Parathyroid adenoma (tissue), 2 donors: ENCODE measurements at regions not wholly inside any gene's neighbourhood (a gene's known extent, or its start where the extent isn't known, plus 50 kb on each side); places are given as distances from the start of the nearest gene placed in this dataset.

ENCODE experiments used
- H2AFZ ChIP-seq: fragments of 300-600 bp; sonication (generic); one replicate; pipeline ENCODE4 v1.7.0; 2017; ENCODE audit warnings: antibody characterized with exemption, mild to moderate bottlenecking
- H3K27ac ChIP-seq: fragments of 300-600 bp; sonication (generic); one replicate; pipeline ENCODE4 v1.7.0; 2017
- H3K27me3 ChIP-seq: fragments of 300-600 bp; sonication (generic); one replicate; pipeline ENCODE4 v1.7.0; 2017; ENCODE audit warnings: low read length; ENCODE audit not compliant: control insufficient read depth, insufficient read depth
- H3K36me3 ChIP-seq: fragments of 300-600 bp; sonication (generic); one replicate; pipeline ENCODE4 v1.7.0; 2017; ENCODE audit warnings: low read length; ENCODE audit not compliant: control insufficient read depth, insufficient read depth
- H3K4me1 ChIP-seq: fragments of 300-600 bp; sonication (generic); one replicate; pipeline ENCODE4 v1.7.0; 2017; ENCODE audit warnings: control low read depth
- H3K4me2 ChIP-seq: fragments of 300-600 bp; sonication (generic); one replicate; pipeline ENCODE4 v1.7.0; 2017; ENCODE audit warnings: low read length
- H3K4me3 ChIP-seq: fragments of 300-600 bp; sonication (generic); one replicate; pipeline ENCODE4 v1.7.0; 2017; ENCODE audit warnings: low read depth, low read length
- H3K79me2 ChIP-seq: fragments of 300-600 bp; sonication (generic); one replicate; pipeline ENCODE4 v1.7.0; 2017; ENCODE audit warnings: control low read depth
- H3K9ac ChIP-seq: fragments of 300-600 bp; sonication (generic); one replicate; pipeline ENCODE4 v1.7.0; 2017; ENCODE audit warnings: mild to moderate bottlenecking
- H3K9me3 ChIP-seq: fragments of 300-600 bp; sonication (generic); one replicate; pipeline ENCODE4 v1.7.0; 2017; ENCODE audit warnings: low read length; ENCODE audit not compliant: control insufficient read depth
- CTCF ChIP-seq: fragments of 300-600 bp; sonication (generic); IDR thresholded peaks from one replicate; pipeline ENCODE4 v1.7.0; 2017; ENCODE audit warnings: antibody characterized with exemption, mild to moderate bottlenecking
- donor health status: primary hyperparathyroidism.

GRCh38 chr7:152528612-152529011 is 92.8 kb upstream of the KMT2C start:
- Histone ChIP-seq H3K79me2 (no peaks in the 10 kb centered on the region), H3K9me3 (no peaks in the 10 kb centered on the region), H3K4me1 (no peaks in the 10 kb centered on the region), H3K9ac (no peak overlapping the region), H3K4me3 (no peak overlapping the region), H3K27me3 (no peaks in the 10 kb centered on the region), H3K27ac (no peak overlapping the region), H3K4me2 (no peak overlapping the region), H3K36me3 (no peaks in the 10 kb centered on the region), H2AFZ (no peak overlapping the region)
- no peak for TF ChIP-seq CTCF

GRCh38 chr7:152527610-152528032 is 91.8 kb upstream of the KMT2C start:
- TF ChIP-seq CTCF, result no peak
- no peaks in the 10 kb centered on the region for H3K36me3 ChIP-seq

DNA sequence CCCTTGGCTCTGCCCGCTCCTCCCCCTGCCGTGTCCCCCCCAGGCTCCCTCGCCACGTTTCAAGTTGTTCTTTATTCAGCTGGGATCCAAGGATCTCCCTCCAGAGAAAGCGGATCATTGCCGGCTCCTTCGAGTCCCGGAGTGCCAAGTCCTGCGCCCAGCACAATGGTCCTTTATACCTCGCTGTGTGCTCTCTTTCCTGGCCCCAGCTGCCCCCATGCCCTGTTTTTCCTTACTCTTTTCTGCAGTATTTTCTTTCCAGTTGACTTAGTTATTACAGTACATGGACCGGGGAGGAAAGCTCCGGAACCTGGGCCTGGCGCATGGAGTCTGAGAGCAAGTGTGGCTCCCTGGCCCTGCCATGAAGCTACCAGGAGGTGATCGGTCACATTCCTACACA is 88.1 kb upstream of the KMT2C start:
- TF ChIP-seq CTCF, result no peak

More at GRCh38 chr7:152527610-152528032, 91.8 kb upstream of the KMT2C start:
- Histone ChIP-seq H3K4me1 (no peaks in the 10 kb centered on the region), H3K4me2 (no peak overlapping the region), H3K9me3 (no peaks in the 10 kb centered on the region), H3K27ac (no peak overlapping the region), H2AFZ (no peak overlapping the region), H3K9ac (no peak overlapping the region), H3K79me2 (no peaks in the 10 kb centered on the region), H3K4me3 (no peak overlapping the region), H3K27me3 (no peaks in the 10 kb centered on the region)

GRCh38 chr7:152522571-152523067 is 86.8 kb upstream of the KMT2C start:
- Histone ChIP-seq H3K36me3 (no peaks in the 10 kb centered on the region), H3K79me2 (no peaks in the 10 kb centered on the region), H3K9me3 (no peaks in the 10 kb centered on the region), H3K4me2 (peak overlapping the region; percentile 35), H3K9ac (no peak overlapping the region), H3K4me3 (no peak overlapping the region), H2AFZ (no peak overlapping the region), H3K27me3 (no peaks in the 10 kb centered on the region), H3K27ac (no peak overlapping the region), H3K4me1 (peaks cover 3% of the 10 kb centered on the region)
- no peak for TF ChIP-seq CTCF

More for the DNA sequence above, 88.1 kb upstream of the KMT2C start:
- Histone ChIP-seq H3K27ac (no peak overlapping the region), H3K27me3 (no peaks in the 10 kb centered on the region), H3K4me1 (peaks cover 3% of the 10 kb centered on the region), H3K4me3 (no peak overlapping the region), H3K36me3 (no peaks in the 10 kb centered on the region), H3K4me2 (no peak overlapping the region), H3K79me2 (no peaks in the 10 kb centered on the region), H3K9ac (no peak overlapping the region), H2AFZ (no peak overlapping the region), H3K9me3 (no peaks in the 10 kb centered on the region)
